ENCODE measurements at regions not wholly inside any gene's neighbourhood (a gene's known extent, or its start where the extent isn't known, plus 50 kb on each side); places are given as distances from the start of the nearest gene placed in this dataset.
"Not testable (repeated sequence)": the region's sequence is repeated elsewhere in the genome, so short reads cannot be mapped to it uniquely, and the experiment has no call there.

DNA sequence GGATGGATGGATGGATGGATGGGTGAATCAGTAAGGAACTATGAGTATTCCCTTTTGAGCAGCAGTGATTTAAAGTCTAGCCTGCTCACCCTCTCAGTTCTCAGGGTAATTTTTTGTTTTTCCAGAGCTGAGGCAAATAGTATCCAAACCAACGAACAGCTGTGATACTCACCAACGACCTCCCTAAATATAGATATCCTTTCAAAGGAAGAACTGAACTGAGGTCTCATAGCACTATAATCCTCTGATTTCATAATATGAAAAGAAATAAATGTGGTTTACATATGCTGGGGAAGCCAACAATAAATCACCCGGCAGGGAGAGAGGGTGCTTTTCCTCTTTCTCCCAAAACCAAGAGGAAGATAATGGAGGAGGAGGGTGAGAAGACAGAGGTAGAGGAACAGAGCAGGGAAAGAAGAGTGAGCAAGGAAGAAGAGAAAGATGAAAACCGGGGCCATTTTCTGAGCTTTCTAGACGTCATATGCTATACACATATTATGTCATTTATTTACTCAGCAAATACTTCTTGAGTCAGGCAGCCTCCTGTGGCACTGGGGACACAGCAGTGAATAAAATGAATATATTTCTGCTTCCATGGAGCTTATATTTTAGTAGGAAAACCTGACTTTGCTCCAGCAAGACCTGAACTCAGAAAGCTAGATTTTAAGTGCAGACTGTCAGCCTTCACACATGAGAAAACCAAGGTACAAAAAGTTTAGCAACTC, 710.7 kb upstream of the TBX3 start:
- DNase-seq (ENCODE audit: low spot score): no peak

DNA sequence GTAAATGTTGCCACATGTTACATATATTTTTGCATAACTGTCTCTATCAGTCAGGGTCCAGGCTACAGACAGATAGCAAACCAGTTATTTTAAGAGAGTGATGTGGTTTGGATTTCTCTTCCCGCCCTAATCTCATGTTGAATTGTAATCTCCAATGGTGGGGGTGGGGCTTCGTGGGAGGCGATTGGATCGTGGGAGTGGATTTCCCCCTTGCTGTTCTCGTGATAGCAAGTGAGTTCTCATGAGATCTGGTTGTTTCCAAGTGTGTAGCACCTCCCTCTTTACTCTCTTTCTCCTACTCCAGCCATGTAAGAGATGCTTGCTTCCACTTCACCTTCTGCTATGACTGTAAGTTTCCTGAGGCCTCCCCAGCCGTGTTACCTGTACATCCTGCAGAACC, 704.2 kb upstream of the TBX3 start:
- DNase-seq (ENCODE audit: low spot score): no peak

DNA sequence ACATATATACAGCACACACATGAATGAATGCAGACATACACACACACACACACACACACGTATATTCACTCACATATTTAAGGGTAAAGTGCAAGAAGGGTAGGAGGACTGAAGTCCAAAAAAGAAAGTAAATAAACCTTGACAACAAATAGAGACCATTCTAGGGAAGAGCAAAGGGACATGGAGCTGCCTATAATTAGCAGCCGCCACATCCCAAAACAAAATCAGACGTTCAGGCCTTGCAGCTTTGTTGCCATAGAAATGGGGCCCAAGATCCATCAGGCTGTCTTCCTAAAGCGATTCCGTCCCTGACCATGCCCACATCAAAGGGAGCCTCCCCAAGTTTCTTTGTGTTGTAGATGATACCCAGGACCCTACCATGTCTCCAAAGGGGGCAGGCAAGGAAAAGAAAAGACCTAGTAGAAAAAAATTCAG, 703.5 kb upstream of the TBX3 start:
- DNase-seq (ENCODE audit: low spot score): no peak

DNA sequence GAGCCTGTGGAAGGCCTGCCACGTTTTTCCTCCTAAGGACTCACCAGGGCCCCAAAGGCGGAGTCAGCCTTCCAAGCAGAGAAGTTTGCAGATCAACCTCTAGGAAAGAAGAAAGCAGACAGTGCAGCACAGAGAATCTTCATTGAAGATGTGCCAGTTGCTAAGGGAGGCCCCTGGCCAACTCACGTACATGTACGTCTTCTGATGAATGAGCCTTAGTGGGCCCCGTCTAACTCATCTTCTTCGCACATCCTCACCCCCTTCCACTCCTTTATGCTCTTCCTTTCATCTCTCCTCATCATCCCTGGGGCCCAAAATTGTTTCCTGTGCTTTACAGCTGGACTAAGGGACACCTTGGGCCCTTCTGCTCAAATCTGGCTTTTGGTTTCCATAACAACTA, 703.0 kb upstream of the TBX3 start:
- no peak for DNase-seq (ENCODE audit: low spot score)

DNA sequence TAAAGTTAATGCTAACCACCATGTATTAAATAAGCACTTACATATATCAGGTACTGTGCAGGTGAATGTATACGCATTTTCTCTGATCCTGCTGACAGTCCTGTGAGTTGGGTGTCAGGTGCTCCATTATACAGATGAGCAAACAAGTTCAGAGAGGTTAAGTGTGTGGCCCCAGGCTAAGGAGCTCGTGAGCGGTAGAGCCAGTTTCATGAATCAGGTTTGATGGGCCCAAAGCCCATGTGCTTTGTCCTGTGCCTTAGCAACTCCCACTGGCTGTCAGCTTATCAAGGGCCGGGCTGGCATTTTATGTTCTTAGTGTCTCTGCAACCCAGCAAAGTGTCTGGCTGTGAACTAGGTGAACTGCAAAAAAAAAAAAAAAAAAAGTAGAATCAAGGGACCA, 701.2 kb upstream of the TBX3 start:
- DNase-seq (ENCODE audit: low spot score): no peak

DNA sequence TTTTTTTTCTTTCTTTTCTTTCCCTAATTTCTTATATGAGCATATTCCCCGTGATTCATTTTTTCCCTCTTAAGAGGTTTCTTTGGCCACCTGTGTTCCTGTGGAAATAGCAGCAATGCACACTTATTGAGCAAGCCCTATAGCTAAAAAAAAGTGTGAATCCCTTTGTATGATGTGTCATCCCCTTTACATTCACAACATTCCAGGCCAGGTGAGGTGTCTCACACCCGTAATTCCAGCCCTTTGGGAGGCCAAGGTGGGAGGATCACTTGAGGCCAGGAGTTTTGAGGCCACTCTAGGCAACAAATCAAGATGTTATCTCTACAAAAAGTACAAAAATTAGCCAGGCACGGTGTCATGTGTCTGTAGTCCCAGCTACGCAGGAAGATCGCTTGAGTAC, 700.4 kb upstream of the TBX3 start:
- DNase-seq (ENCODE audit: low spot score): no peak

DNA sequence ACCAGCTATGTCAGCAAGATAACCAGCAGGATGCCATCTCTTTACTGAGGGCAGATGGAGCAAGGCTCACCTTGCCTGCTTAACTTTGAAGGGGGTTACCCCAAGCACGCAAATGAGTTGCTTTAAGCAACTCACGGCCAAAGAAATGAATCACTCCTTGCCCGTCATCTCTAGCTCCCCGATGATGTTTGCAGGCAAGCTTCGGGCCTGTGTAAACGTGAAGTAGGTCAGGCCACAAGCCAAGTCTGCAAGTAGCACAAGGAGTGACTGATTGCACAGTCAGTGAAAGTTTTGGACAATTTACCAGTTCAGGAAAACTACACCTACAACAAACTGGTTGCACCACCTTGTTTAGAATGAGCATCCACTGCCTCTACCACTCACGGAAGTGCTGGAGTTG, 699.7 kb upstream of the TBX3 start:
- no peak for DNase-seq (ENCODE audit: low spot score)

DNA sequence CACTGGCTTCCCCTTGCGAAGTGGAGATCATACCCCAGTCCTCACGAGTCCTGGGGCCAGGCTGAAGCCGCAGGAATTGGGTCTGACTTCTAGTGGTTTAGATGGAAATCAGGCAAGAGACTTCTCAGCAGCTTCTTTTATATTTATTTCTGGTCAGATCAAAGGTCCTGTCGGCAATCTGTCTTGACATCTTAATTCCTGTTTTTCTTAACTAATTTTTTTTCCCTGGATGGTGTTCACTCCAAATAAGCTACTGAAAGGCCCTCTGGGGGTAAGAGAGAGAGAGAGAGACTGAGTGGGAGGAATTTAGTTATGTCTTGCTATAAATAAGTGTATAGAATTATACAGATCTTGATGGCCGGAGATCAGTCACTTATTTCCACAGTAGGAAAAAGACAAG, 698.7 kb upstream of the TBX3 start:
- no peak for DNase-seq (ENCODE audit: low spot score)

DNA sequence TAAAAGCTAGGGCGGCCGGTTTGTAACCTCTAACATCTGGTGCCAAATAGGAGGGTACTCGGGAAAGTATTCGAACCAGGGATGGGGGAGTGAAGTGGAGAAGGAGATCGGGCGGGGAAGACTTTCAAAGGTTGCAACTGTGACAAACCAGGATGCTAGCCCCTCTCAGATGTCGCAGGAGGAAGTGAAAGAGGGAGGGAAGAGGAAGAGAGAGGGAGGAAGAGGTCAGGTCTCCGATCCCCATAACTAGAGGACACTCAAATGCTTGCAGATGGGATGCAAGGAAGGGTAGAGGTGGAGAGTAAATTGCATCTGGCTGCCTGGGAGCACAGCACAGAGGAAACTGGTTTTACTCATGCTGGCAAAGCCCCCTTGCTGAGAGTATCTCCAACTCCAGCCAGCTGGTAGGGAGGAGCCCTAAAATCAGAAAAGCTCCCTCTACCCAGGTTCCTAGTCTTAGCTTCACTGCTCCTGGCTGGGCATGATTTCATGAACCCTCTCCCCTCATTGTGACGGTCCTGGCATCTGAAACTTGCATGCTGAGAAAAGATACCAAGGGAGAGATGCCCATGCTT, 696.7 kb upstream of the TBX3 start:
- DNase-seq (ENCODE audit: low spot score): no peak

DNA sequence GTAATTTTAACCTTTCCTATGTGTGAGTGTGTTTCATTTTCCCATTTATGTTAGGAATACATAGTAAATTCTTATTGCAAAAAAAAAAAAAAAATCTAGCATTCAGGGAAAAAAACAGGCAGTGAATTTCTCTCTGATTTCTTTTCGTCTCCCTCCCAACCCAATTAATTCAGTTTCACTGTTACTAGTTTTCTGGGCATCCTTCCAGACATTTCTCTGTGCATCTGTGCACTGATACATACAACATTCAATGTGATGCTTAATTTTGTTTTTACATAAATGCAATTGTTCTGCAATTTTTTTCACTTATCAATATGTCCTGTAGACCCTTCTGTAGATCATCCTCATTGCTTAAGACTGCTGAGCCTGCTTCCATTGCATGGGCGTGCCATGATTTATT, 694.3 kb upstream of the TBX3 start:
- DNase-seq (ENCODE audit: low spot score): no peak

DNA sequence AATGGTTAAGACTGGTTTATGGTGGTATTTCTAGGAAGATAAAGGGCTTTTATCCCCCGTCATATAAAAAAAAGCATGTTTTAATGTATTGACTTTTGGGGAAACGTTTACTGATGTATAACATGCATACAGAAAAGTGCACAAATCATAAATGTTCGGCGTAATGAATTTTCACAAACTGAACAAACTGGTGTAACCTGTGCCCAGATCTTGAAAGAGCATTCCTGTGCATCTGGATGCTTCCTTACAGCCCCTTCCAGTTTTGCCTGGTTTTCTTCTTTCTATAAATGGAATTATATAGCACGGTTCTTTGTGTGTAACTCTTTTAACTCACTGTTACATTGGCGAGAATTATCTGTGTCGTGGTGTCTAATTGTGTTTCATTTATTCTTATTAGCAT, 693.8 kb upstream of the TBX3 start:
- DNase-seq (ENCODE audit: low spot score): no peak

DNA sequence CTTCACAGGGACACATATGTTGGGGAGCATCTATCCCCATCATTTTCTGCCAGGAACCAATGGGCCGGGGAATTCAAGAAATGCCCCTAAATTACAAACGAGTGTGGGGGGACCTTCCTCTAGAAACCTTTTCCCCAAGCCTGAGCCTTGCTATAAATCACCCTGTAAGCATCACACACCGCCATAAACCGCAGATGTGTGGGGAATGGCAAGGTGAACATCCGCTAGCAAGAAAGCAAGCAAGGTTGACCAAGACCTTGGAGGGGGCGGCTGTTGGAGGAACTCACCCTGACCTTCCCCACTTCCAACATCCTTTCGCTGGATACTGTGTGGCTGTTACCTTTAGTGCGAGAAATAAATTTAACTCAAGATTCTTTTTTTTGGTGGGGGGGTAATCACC, 693.3 kb upstream of the TBX3 start:
- DNase-seq (ENCODE audit: low spot score): no peak

DNA sequence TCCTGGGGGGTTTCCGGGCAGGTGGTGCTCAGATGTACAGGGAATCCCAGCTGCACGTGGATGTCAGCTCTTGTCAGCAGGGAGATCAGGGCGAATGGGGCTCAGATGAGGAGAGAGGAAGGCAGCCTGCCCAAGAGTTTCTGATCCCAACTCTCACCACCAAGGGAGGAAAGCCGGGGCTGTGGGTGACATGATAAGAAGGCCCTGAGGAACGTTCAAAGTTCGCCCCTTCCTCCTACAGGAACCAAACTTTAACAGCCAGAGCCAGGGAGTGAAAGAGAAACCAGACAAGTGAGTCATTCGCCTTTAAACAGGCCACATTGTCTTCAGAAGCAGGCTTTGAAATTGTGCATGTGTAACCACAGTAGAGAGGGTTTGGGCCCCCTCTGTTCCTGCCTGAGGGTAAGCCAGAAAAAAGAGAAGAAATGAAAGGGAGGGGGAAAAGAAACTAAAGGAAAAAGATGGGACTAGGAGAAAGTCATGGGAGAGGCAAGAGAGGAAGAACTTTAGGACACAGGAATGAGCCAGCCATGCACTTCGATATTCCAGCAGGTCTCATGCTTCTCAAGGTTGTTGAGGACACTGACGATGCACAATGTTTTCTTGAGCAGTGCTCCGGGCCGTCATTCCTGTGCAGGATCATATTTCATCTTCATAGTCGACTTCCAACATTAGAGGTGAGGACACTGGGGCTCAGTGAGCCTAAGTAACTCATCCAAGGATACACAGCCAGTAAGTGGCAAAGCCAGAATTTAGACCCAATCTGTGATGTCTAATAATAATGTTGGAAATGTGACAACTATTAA, 691.4 kb upstream of the TBX3 start:
- no peak for DNase-seq (ENCODE audit: low spot score)

DNA sequence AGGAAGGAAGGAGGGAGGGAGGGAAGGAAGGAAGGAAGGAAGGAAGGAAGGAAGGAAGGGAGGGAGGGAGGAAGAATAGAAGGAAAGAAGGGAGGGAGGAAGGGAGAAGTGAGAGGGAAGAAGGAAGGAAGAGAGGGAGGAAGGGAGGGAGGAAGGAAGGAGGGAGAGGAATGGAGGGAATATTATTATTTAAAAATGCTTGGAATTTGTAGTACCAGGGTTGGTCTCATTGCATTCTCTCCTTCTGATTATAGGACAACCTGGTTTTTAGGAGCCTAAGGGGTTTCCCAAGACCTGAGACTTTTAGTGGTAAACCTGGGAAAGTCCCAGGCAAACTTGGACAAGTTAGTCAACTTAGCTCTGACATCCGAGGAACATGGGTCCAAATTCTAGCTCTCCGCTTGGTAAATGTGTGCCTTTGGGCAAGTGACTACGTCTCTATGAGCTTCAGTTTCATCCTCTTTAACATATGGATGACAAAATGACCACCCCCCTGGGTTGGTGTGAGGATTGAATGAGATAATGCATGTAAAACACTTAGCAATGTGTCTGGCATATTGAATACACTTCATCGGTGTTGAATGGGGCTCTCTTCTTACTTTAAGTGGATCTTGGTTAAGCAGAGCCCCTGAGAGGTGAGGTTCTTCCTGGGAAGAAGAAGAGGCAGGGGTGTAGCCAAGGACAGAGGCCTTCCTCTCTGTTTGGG, 690.7 kb upstream of the TBX3 start:
- no peak for DNase-seq (ENCODE audit: low spot score)

DNA sequence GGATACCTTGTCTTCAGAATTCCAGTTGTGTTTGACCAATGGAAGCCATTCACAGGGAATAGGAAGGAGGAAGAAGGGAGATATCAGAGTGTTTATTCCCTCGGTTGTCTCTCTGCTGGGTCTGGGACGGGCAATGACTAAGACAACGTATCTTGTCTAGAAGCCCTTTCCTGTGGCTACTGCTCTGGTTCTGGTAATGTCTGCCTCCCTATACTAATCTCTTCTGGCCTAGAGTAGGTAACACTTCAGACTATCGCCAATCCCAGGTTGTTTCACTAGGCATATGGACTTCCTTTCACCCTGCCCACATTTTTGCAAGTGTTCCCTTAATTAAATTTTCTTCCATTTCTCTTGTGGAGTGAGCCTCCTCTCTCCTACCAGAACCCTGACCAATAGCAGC, 687.7 kb upstream of the TBX3 start:
- no peak for DNase-seq (ENCODE audit: low spot score)

DNA sequence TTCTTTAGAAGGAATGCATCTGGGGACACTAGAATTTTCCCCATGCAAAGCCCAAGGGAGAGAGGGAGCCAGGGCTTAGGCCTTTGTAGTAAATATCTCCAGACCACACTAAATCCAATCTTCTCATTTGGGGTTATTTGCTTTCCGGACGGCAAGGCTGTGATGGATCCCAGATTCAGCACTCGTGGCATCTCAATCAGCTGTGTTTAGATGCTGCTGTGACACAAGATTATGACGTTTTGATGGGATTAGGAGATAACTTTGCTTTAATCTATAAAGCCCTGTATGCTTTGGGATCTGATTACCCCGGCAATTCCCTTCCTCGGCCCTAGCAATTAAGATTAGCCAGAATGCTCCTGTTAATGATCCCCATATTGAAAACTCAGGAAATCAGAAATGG, 686.7 kb upstream of the TBX3 start:
- no peak for DNase-seq (ENCODE audit: low spot score)

DNA sequence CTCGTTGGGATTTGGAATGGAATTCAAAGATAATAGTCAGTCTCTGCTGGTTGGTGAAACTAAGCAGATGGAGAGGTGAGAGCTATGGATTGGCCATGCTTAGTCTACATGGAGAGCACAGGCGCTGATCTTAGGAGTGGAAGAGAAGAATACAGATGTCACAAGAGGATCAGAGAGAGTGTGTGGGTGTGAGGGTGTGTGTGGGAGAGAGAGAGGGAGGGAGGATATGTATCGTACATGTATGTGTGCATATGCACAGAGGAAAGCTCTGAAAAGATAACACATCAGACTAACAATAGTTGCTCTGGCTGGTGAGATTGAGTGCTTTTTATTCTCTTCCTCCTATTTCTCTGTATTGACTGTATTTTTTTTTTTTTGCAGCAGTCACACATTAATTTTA, 686.2 kb upstream of the TBX3 start:
- DNase-seq (ENCODE audit: low spot score): no peak

DNA sequence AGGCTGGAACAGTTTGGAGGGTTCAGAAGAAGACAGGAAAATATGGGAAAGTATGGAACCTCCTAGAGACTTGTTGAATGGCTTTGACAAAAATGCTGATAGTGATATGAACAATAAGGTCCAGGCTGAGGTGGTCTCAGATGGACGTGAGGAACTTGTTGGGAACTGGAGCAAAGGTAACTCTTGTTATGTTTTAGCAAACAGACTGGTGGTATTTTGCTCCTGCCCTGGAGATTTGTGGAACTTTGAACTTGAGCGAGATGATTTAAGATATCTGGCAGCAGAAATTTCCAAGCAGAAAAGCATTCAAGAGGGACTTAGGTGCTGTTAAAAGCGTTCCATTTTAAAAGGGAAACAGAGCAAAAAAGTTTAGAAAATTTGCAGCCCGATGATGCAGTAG, 682.3 kb upstream of the TBX3 start:
- DNase-seq (ENCODE audit: low spot score): not testable (repeated sequence)

DNA sequence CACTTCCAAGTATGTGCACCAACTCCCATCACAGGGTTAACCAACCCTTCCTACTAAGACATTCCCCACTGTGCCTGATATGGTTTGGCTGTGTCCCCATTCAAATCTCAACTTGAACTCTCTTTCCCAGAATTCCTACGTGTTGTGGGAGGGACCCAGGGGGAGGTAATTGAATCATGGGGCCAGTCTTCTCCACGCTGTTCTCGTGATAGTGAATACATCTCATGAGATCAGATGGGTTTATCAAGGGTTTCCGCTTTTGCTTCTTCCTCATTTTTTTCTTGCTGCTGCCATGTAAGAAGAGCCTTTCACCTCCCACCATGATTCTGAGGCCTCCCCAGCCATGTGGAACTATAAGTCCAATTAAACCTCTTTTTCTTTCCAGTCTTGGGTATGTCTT, 681.8 kb upstream of the TBX3 start:
- not testable (repeated sequence) for DNase-seq (ENCODE audit: low spot score)

DNA sequence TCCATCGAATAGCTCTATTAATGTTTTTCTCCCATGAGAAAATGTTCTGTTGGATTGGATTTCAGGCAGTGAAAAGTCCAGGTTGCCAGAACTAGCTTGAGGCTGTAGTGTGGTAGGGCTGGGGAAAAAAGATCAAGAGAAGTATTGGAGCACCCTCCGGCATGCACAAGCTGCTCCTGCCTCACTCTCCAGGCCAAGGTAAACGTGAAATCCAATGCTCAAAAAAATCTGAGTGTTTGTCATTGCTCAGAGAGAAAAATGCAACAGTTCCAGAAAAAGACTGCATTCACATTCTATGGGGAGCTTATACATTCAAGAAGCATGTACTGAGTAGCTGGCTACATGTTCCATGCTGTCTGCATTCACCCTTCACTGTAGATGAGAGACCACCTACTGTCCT, 680.9 kb upstream of the TBX3 start:
- no peak for DNase-seq (ENCODE audit: low spot score)

DNA sequence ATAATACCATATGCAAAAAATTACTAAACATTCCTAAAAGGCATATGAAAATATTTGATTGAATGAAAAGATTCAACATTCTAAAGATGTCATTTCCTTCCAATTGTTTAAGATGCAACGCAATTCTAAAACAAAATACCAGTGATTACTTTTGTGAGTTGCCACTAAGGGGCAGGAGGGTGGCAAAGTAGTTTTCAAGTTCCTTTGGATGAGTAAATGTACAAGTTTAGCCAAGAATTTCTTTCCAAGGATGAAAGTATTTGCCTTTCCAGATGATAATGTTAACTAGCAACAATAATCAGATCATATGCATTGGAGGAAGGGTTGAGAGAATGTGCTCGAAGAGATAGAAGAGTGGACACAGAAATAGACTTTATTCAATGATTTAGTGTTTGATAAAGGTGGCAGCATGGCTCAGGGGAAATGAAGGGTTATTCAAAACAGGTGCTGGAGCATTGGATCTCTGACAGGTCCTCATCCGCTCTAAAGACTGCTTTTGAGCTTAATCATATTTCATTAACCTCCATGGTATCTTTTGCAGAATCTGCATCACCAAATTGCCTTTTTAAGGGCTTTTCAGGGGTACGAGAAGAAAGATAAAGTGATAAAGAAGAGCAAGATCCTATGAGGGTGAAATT, 678.5 kb upstream of the TBX3 start:
- DNase-seq (ENCODE audit: low spot score): no peak

DNA sequence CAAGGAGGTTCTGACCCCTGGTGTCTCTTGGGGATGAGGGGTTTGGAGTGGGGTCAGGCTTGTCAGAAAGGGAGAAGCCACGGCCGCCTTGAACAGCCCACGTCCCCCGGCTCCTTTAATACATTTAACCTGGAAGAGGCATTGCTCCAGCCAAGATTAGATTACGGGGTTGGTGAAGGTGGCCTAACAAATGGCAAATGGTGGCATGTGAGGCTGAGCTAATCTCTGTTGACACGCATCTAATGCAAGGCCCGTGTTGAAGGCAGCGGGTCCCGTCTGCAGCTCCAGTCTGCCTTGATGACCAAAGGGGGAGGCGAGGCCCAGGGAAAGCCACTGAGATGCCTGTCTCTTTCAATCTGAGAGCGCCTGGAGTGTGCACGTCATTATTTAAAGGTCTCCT, 673.7 kb upstream of the TBX3 start:
- no peak for DNase-seq (ENCODE audit: low spot score)
